ENCODE measurements at regions not wholly inside any gene's neighbourhood (a gene's known extent, or its start where the extent isn't known, plus 50 kb on each side); places are given as distances from the start of the nearest gene placed in this dataset.

DNA sequence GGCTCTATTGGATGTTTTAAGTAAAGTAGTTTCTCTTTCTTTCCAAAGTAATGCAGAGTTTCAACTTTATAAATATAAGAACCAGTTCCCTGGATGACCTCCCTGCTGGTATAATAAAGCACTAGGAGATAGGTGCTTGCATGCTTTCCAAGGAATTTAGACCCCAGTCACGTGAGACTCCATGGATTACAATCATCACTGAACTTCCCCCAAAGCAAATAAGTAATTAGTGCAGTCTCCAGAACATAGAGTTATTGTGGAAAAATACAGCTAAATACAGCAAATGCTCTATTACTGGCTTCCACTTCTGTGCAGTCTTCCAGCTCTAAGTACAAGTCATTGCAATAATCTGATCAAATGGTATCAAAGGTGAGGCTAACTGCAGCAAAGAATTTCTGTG is 220.2 kb upstream of the STEAP1 start (continued):
- no peak for TF ChIP-seq ZNF449 (CRISPR knock-in tag; IDR thresholded peaks at IDR 0.05)
- no peak for TF ChIP-seq SRF (CRISPR knock-in tag; IDR thresholded peaks at IDR 0.05)
- TF ChIP-seq, protein P1, sequence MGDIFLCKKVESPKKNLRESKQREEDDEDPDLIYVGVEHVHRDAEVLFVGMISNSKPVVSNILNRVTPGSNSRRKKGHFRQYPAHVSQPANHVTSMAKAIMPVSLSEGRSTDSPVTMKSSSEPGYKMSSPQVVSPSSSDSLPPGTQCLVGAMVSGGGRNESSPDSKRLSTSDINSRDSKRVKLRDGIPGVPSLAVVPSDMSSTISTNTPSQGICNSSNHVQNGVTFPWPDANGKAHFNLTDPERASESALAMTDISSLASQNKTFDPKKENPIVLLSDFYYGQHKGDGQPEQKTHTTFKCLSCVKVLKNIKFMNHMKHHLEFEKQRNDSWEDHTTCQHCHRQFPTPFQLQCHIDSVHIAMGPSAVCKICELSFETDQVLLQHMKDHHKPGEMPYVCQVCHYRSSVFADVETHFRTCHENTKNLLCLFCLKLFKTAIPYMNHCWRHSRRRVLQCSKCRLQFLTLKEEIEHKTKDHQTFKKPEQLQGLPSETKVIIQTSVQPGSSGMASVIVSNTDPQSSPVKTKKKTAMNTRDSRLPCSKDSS (IDR thresholded peaks at IDR 0.05; ENCODE audit: low read depth, partially characterized antibody), result no peak

GRCh38 chr7:89943525-89944050 is 210.7 kb upstream of the STEAP1 start:
- intact Hi-C loops (cut with micrococcal nuclease), result loop anchor here (5.0 kb wide), 1 partner anchor 81 kb away; no protein-coding TSS in a partner anchor
- H2AFZ ChIP-seq (ENCODE audit: low read depth, low read length), result no peak overlapping the region
- BruUV-seq (replicated peaks), result no TSS peak
- no peak for TF ChIP-seq FOXK1 (CRISPR knock-in tag; IDR thresholded peaks at IDR 0.05; ENCODE audit: borderline replicate concordance)
- TF ChIP-seq NFYB (IDR thresholded peaks at IDR 0.05; ENCODE audit: extremely low read depth, insufficient read length), result no peak
- TF ChIP-seq CBX8 (IDR thresholded peaks at IDR 0.05; ENCODE audit: borderline replicate concordance, extremely low read depth, low read depth, low read length, poor library complexity, severe bottlenecking), result no peak
- no peak for TF ChIP-seq ZNF551 (CRISPR knock-in tag; IDR thresholded peaks at IDR 0.05)
- TF ChIP-seq ZNF282 (CRISPR knock-in tag; IDR thresholded peaks at IDR 0.05), result no peak
- no peak for TF ChIP-seq ZNF133 (CRISPR knock-in tag; IDR thresholded peaks at IDR 0.05)
- TF ChIP-seq, protein P2, sequence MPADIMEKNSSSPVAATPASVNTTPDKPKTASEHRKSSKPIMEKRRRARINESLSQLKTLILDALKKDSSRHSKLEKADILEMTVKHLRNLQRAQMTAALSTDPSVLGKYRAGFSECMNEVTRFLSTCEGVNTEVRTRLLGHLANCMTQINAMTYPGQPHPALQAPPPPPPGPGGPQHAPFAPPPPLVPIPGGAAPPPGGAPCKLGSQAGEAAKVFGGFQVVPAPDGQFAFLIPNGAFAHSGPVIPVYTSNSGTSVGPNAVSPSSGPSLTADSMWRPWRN (IDR thresholded peaks at IDR 0.05; ENCODE audit: low read depth), result no peak
- TF ChIP-seq, protein P3, sequence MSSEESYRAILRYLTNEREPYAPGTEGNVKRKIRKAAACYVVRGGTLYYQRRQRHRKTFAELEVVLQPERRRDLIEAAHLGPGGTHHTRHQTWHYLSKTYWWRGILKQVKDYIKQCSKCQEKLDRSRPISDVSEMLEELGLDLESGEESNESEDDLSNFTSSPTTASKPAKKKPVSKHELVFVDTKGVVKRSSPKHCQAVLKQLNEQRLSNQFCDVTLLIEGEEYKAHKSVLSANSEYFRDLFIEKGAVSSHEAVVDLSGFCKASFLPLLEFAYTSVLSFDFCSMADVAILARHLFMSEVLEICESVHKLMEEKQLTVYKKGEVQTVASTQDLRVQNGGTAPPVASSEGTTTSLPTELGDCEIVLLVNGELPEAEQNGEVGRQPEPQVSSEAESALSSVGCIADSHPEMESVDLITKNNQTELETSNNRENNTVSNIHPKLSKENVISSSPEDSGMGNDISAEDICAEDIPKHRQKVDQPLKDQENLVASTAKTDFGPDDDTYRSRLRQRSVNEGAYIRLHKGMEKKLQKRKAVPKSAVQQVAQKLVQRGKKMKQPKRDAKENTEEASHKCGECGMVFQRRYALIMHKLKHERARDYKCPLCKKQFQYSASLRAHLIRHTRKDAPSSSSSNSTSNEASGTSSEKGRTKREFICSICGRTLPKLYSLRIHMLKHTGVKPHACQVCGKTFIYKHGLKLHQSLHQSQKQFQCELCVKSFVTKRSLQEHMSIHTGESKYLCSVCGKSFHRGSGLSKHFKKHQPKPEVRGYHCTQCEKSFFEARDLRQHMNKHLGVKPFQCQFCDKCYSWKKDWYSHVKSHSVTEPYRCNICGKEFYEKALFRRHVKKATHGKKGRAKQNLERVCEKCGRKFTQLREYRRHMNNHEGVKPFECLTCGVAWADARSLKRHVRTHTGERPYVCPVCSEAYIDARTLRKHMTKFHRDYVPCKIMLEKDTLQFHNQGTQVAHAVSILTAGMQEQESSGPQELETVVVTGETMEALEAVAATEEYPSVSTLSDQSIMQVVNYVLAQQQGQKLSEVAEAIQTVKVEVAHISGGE (CRISPR knock-in tag; IDR thresholded peaks at IDR 0.05), result no peak

More at GRCh38 chr7:89943525-89944050, 210.7 kb upstream of the STEAP1 start:
- no peaks in the 10 kb centered on the region; the same call in 1 of the 2 replicates for H3K9me3 ChIP-seq (replicated peaks; ENCODE audit: control insufficient read depth, insufficient read depth, low read depth, low read length)
- WGBS (ENCODE audit: insufficient coverage, low coverage, missing lambda C conversion rate), result 2% methylated on average over 3 of the region's 3 CpGs
- in situ Hi-C loops (cut with MboI), result no loop called here
- no peaks in the 10 kb centered on the region for H3K9me1 ChIP-seq (ENCODE audit: control insufficient read depth, insufficient read depth, low read length)
- POLR2A ChIA-PET, result no interaction called here
- ATAC-seq (no peak), FAIRE-seq (no peak), DNase-seq (ENCODE audit: extremely low read depth in 1 of 4, low spot score in 3 of 4) (no peak)
- H3K4me2 ChIP-seq (ENCODE audit: insufficient read depth, low read length), result no peak overlapping the region
- H3K4me1 ChIP-seq (replicated peaks in 1 of 2; ENCODE audit: control insufficient read depth in 2 of 2, insufficient read depth in 2 of 2, low read length in 2 of 2), result no peaks in the 10 kb centered on the region
- H3K4me3 ChIP-seq, result no peak overlapping the region
- CTCF ChIA-PET (ENCODE audit: low intra/inter-chr PET ratio), result no interaction called here
- no peak overlapping the region for H3K27ac ChIP-seq (ENCODE audit: extremely low read depth, low read depth, low read length)
- no peaks in the 10 kb centered on the region for H3K36me3 ChIP-seq (ENCODE audit: control insufficient read depth, insufficient read depth, low read length)
- no peaks in the 10 kb centered on the region for H3K27me3 ChIP-seq (ENCODE audit: control insufficient read depth in 2 of 2, insufficient read depth in 2 of 2, low read length in 2 of 2)
- no peaks in the 10 kb centered on the region for H4K20me1 ChIP-seq (replicated peaks; ENCODE audit: control insufficient read depth, insufficient read depth, low read length)
- no peak overlapping the region for H3K9ac ChIP-seq (ENCODE audit: insufficient read depth in 1 of 2, low read depth in 2 of 2, low read length in 2 of 2)
- no peaks in the 10 kb centered on the region for H3K79me2 ChIP-seq (ENCODE audit: control insufficient read depth, insufficient read depth, low read length)

Data from K562 (cell line).